Activated CD4-positive, alpha-beta T cell treated with anti-CD3 and anti-CD28 coated beads, Interleukin-2, Interleukin-4, amounts not matched to agents 100 ng/mL and 50 ng/mL, durations not matched to agents 16 hours and 8 hours (primary cell): ENCODE measurements at regions not wholly inside any gene's neighbourhood (a gene's known extent, or its start where the extent isn't known, plus 50 kb on each side); places are given as distances from the start of the nearest gene placed in this dataset.
"Not testable (repeated sequence)": the region's sequence is repeated elsewhere in the genome, so short reads cannot be mapped to it uniquely, and the experiment has no call there.

ENCODE experiments used
- DNase-seq: peaks from one replicate; pipeline ENCODE4 v3.0.0-alpha.2; 2020; ENCODE audit warnings: low spot score

GRCh38 chrX:40245488-40246071, 147.8 kb upstream of the BCOR start:
- DNase-seq, result no peak

GRCh38 chrX:40244980-40245379, 147.2 kb upstream of the BCOR start:
- DNase-seq, result no peak

- no peak for DNase-seq
These were observed 146.2 kb upstream of the BCOR start for GRCh38 chrX:40243755-40244515.

- no peak for DNase-seq
These were observed 143.1 kb upstream of the BCOR start for GRCh38 chrX:40240844-40241243.

GRCh38 chrX:40237731-40238178, 140.0 kb upstream of the BCOR start:
- DNase-seq, result no peak

GRCh38 chrX:40230646-40231045, 132.9 kb upstream of the BCOR start:
- no peak for DNase-seq

- DNase-seq, result no peak
These were observed 129.4 kb upstream of the BCOR start for GRCh38 chrX:40227125-40227524.

- DNase-seq, result no peak
These were observed 126.9 kb upstream of the BCOR start for GRCh38 chrX:40224658-40225057.

- not testable (repeated sequence) for DNase-seq
These were observed 124.9 kb upstream of the BCOR start for GRCh38 chrX:40222612-40223011.

GRCh38 chrX:40213092-40213491, 115.3 kb upstream of the BCOR start:
- no peak for DNase-seq

- DNase-seq, result no peak
These were observed 112.3 kb upstream of the BCOR start for GRCh38 chrX:40209951-40210617.

- peak; percentile 7 for DNase-seq
These were observed 109.9 kb upstream of the BCOR start for GRCh38 chrX:40207626-40208025.

- DNase-seq, result no peak
These were observed 107.7 kb upstream of the BCOR start for GRCh38 chrX:40205471-40205870.

- peak; percentile 23 for DNase-seq
These were observed 104.7 kb upstream of the BCOR start for GRCh38 chrX:40202456-40202855.

- DNase-seq, result peak; percentile 16
These were observed 103.6 kb upstream of the BCOR start for GRCh38 chrX:40201329-40201885.

- DNase-seq, result no peak
These were observed 101.9 kb upstream of the BCOR start for GRCh38 chrX:40199704-40200103.

- DNase-seq, result no peak
These were observed 99.3 kb upstream of the BCOR start for GRCh38 chrX:40197071-40197470.

GRCh38 chrX:40195368-40195767, 97.6 kb upstream of the BCOR start:
- DNase-seq, result no peak

- no peak for DNase-seq
These were observed 94.4 kb upstream of the BCOR start for GRCh38 chrX:40192196-40192595.

GRCh38 chrX:40189637-40190036, 91.9 kb upstream of the BCOR start:
- no peak for DNase-seq

GRCh38 chrX:40188573-40189417, 91.0 kb upstream of the BCOR start:
- DNase-seq, result no peak

GRCh38 chrX:40184968-40185367, 87.2 kb upstream of the BCOR start:
- DNase-seq, result no peak
